ENCODE measurements at regions not wholly inside any gene's neighbourhood (a gene's known extent, or its start where the extent isn't known, plus 50 kb on each side); places are given as distances from the start of the nearest gene placed in this dataset.

- TF ChIP-seq ZNF281 (CRISPR knock-in tag; IDR thresholded peaks at IDR 0.05) (no peak), RELA (CRISPR knock-in tag; IDR thresholded peaks at IDR 0.05; ENCODE audit: borderline replicate concordance) (no peak), E2F4 (CRISPR knock-in tag; IDR thresholded peaks at IDR 0.05; ENCODE audit: borderline replicate concordance, low read depth) (no peak), CREM (CRISPR knock-in tag; IDR thresholded peaks at IDR 0.05) (no peak), HMGA2 (CRISPR knock-in tag; IDR thresholded peaks at IDR 0.05) (no peak), TEAD1 (CRISPR knock-in tag; IDR thresholded peaks at IDR 0.05) (no peak)
- TF ChIP-seq, protein P1, sequence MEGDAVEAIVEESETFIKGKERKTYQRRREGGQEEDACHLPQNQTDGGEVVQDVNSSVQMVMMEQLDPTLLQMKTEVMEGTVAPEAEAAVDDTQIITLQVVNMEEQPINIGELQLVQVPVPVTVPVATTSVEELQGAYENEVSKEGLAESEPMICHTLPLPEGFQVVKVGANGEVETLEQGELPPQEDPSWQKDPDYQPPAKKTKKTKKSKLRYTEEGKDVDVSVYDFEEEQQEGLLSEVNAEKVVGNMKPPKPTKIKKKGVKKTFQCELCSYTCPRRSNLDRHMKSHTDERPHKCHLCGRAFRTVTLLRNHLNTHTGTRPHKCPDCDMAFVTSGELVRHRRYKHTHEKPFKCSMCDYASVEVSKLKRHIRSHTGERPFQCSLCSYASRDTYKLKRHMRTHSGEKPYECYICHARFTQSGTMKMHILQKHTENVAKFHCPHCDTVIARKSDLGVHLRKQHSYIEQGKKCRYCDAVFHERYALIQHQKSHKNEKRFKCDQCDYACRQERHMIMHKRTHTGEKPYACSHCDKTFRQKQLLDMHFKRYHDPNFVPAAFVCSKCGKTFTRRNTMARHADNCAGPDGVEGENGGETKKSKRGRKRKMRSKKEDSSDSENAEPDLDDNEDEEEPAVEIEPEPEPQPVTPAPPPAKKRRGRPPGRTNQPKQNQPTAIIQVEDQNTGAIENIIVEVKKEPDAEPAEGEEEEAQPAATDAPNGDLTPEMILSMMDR (IDR thresholded peaks at IDR 0.05), result no peak
- TF ChIP-seq, protein P2, sequence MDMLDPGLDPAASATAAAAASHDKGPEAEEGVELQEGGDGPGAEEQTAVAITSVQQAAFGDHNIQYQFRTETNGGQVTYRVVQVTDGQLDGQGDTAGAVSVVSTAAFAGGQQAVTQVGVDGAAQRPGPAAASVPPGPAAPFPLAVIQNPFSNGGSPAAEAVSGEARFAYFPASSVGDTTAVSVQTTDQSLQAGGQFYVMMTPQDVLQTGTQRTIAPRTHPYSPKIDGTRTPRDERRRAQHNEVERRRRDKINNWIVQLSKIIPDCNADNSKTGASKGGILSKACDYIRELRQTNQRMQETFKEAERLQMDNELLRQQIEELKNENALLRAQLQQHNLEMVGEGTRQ (CRISPR knock-in tag; IDR thresholded peaks at IDR 0.05), result no peak
Measured at GRCh38 chr2:120947982-120948661, 212.5 kb downstream of the GLI2 start.
